ENCODE measurements at regions not wholly inside any gene's neighbourhood (a gene's known extent, or its start where the extent isn't known, plus 50 kb on each side); places are given as distances from the start of the nearest gene placed in this dataset.
"Not testable (repeated sequence)": the region's sequence is repeated elsewhere in the genome, so short reads cannot be mapped to it uniquely, and the experiment has no call there.

DNA sequence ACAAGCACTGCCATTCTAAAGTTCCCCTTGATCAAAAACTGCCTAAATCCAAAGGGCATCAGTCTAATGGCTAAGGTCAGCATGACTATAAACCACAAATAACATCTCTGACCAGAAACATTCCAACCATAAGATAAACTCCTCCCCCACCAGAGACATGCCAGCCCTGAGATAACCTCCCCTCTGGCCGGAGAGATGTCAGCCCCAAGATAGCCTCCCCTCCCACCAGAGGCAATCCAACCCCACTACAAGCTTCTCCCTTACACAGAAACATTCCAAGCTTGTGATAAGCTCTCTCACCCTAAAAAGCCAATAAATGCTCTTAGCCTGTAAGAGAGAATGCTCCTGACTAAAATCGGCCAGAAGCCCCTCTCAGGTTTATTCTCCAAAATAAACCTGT, 267.0 kb upstream of the POU1F1 start:
- TF ChIP-seq, protein P1, sequence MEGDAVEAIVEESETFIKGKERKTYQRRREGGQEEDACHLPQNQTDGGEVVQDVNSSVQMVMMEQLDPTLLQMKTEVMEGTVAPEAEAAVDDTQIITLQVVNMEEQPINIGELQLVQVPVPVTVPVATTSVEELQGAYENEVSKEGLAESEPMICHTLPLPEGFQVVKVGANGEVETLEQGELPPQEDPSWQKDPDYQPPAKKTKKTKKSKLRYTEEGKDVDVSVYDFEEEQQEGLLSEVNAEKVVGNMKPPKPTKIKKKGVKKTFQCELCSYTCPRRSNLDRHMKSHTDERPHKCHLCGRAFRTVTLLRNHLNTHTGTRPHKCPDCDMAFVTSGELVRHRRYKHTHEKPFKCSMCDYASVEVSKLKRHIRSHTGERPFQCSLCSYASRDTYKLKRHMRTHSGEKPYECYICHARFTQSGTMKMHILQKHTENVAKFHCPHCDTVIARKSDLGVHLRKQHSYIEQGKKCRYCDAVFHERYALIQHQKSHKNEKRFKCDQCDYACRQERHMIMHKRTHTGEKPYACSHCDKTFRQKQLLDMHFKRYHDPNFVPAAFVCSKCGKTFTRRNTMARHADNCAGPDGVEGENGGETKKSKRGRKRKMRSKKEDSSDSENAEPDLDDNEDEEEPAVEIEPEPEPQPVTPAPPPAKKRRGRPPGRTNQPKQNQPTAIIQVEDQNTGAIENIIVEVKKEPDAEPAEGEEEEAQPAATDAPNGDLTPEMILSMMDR (IDR thresholded peaks at IDR 0.05): not testable (repeated sequence)
- not testable (repeated sequence) for TF ChIP-seq POLR2A, EP300 (IDR thresholded peaks at IDR 0.05)
